GM23338 (cell line): ENCODE measurements at regions not wholly inside any gene's neighbourhood (a gene's known extent, or its start where the extent isn't known, plus 50 kb on each side); places are given as distances from the start of the nearest gene placed in this dataset.

Experiments used
- ATAC-seq: fragments of 200-7000 bp; cut with Tn5 transposase; 3 replicates; pipeline ENCODE4 v1.9.1; 2020
- DNase-seq: peaks from one replicate; pipeline ENCODE4 v3.0.0-alpha.2; 2015; ENCODE audit warnings: low spot score
- H2AFZ ChIP-seq: fragments of 200-600 bp; sonication (generic); 2 replicates; pipeline ENCODE4 v1.8.0; 2016; ENCODE audit warnings: antibody characterized with exemption, mild to moderate bottlenecking, moderate library complexity
- H3F3A ChIP-seq: fragments of 200-600 bp; sonication (generic); replicated peaks from 2 replicates; pipeline ENCODE4 v1.8.0; 2017; ENCODE audit warnings: antibody characterized with exemption, mixed run types, low read depth
- H3K27ac ChIP-seq: fragments of 200-600 bp; sonication (generic); 2 replicates; pipeline ENCODE4 v1.6.1; 2016; ENCODE audit warnings: low read depth
- H3K27me3 ChIP-seq: fragments of 200-600 bp; sonication (generic); 2 replicates; pipeline ENCODE4 v1.8.0; 2016; ENCODE audit warnings: mild to moderate bottlenecking, mixed run types, moderate library complexity; ENCODE audit not compliant: insufficient read depth
- H3K36me3 ChIP-seq: fragments of 200-600 bp; sonication (generic); 2 replicates; pipeline ENCODE4 v1.8.0; 2016; ENCODE audit warnings: mild to moderate bottlenecking; ENCODE audit not compliant: insufficient read depth
- H3K4me1 ChIP-seq: fragments of 200-600 bp; sonication (generic); 2 replicates; pipeline ENCODE4 v1.8.0; 2016; ENCODE audit warnings: mild to moderate bottlenecking, moderate library complexity; ENCODE audit not compliant: insufficient read depth
- H3K4me2 ChIP-seq: fragments of 200-600 bp; sonication (generic); 2 replicates; pipeline ENCODE4 v1.7.1; 2017; ENCODE audit warnings: mixed run types
- H3K4me3 ChIP-seq: fragments of 200-600 bp; sonication (generic); 2 replicates; pipeline ENCODE4 v1.6.1; 2016; ENCODE audit warnings: mixed run types
- H3K79me2 ChIP-seq: fragments of 200-600 bp; sonication (generic); replicated peaks from 2 replicates; pipeline ENCODE4 v1.8.0; 2017; ENCODE audit warnings: mild to moderate bottlenecking; ENCODE audit not compliant: insufficient read depth
- H3K9me2 ChIP-seq: fragments of 200-600 bp; sonication (generic); 2 replicates; pipeline ENCODE4 v1.8.0; 2017; ENCODE audit not compliant: insufficient read depth
- H4K20me1 ChIP-seq: fragments of 200-600 bp; sonication (generic); replicated peaks from 2 replicates; pipeline ENCODE4 v1.8.0; 2017; ENCODE audit warnings: mild to moderate bottlenecking; ENCODE audit not compliant: insufficient read depth
- H3K27ac Mint-ChIP-seq: 2 replicates; pipeline ENCODE4 v1.8.0; 2020; ENCODE audit warnings: inconsistent platforms, mild to moderate bottlenecking, moderate library complexity, mixed read lengths
- H3K27me3 Mint-ChIP-seq: 3 replicates; pipeline ENCODE4 v1.8.0; 2022; ENCODE audit warnings: low read depth, mild to moderate bottlenecking, moderate library complexity, mixed read lengths, inconsistent platforms; ENCODE audit not compliant: insufficient read depth, poor library complexity
- H3K36me3 Mint-ChIP-seq: 3 replicates; pipeline ENCODE4 v1.8.0; 2021; ENCODE audit warnings: low read depth, mild to moderate bottlenecking, inconsistent platforms, moderate library complexity, mixed read lengths
- H3K4me1 Mint-ChIP-seq: 3 replicates; pipeline ENCODE4 v1.8.0; 2020; ENCODE audit warnings: mild to moderate bottlenecking, inconsistent platforms, mixed read lengths
- H3K4me3 Mint-ChIP-seq: 3 replicates; pipeline ENCODE4 v1.8.0; 2021; ENCODE audit warnings: moderate library complexity, mild to moderate bottlenecking, inconsistent platforms, mixed read lengths
- H3K9me3 Mint-ChIP-seq: 3 replicates; pipeline ENCODE4 v1.8.0; 2020; ENCODE audit warnings: moderate library complexity, mild to moderate bottlenecking, inconsistent platforms, mixed read lengths
- EZH2phosphoT487 ChIP-seq: fragments of 200-600 bp; sonication (generic); IDR thresholded peaks from one replicate; pipeline ENCODE4 v1.8.1; 2018; ENCODE audit warnings: antibody characterized with exemption; ENCODE audit not compliant: unreplicated experiment
- JUNB ChIP-seq: IDR thresholded peaks from one replicate; pipeline ENCODE4 v1.6.1; 2016; ENCODE audit warnings: antibody characterized with exemption; ENCODE audit not compliant: unreplicated experiment
- ZNF462 ChIP-seq: fragments of 250-450 bp; sonication (Bioruptor Pico); IDR thresholded peaks from 2 replicates; pipeline ENCODE4 v1.5.0; 2020; ENCODE audit warnings: mild to moderate bottlenecking, moderate library complexity

- no peak for TF ChIP-seq ZNF462 (CRISPR knock-in tag)
Measured at GRCh38 chr5:125215593-125215992, 469.2 kb upstream of the ZNF608 start (continued).

- Mint-ChIP-seq H3K9me3 (no peaks in the 10 kb centered on the region), H3K4me1 (no peaks in the 10 kb centered on the region; the same call in 2 of the 3 replicates), H3K36me3 (no peaks in the 10 kb centered on the region; the same call in 2 of the 3 replicates), H3K4me3 (no peak overlapping the region), H3K27me3 (peaks cover 4% of the 10 kb centered on the region), H3K27ac (no peak overlapping the region)
- Histone ChIP-seq H2AFZ (no peak overlapping the region), H3F3A (no peaks in the 10 kb centered on the region), H4K20me1 (no peaks in the 10 kb centered on the region), H3K4me2 (no peak overlapping the region), H3K27ac (no peak overlapping the region), H3K27me3 (no peaks in the 10 kb centered on the region), H3K4me1 (no peaks in the 10 kb centered on the region; the same call in 1 of the 2 replicates), H3K4me3 (no peak overlapping the region), H3K79me2 (no peaks in the 10 kb centered on the region), H3K9me2 (no peaks in the 10 kb centered on the region), H3K36me3 (no peaks in the 10 kb centered on the region)
- DNase-seq: no peak
- TF ChIP-seq EZH2phosphoT487 (no peak), JUNB (no peak), ZNF462 (CRISPR knock-in tag) (no peak)
- no peak for ATAC-seq
Measured at GRCh38 chr5:125219710-125220109, 473.3 kb upstream of the ZNF608 start.
